LHCN-M2 (cell line): ENCODE measurements at regions not wholly inside any gene's neighbourhood (a gene's known extent, or its start where the extent isn't known, plus 50 kb on each side); places are given as distances from the start of the nearest gene placed in this dataset.
A peak's percentile ranks its signal among the peaks of the same experiment; 100 is the strongest.
"Not testable (repeated sequence)": the region's sequence is repeated elsewhere in the genome, so short reads cannot be mapped to it uniquely, and the experiment has no call there.

ENCODE experiments used
- DNase-seq: peaks from one replicate; pipeline ENCODE4 v3.0.0-alpha.2; 2012; ENCODE audit warnings: low read depth

DNA sequence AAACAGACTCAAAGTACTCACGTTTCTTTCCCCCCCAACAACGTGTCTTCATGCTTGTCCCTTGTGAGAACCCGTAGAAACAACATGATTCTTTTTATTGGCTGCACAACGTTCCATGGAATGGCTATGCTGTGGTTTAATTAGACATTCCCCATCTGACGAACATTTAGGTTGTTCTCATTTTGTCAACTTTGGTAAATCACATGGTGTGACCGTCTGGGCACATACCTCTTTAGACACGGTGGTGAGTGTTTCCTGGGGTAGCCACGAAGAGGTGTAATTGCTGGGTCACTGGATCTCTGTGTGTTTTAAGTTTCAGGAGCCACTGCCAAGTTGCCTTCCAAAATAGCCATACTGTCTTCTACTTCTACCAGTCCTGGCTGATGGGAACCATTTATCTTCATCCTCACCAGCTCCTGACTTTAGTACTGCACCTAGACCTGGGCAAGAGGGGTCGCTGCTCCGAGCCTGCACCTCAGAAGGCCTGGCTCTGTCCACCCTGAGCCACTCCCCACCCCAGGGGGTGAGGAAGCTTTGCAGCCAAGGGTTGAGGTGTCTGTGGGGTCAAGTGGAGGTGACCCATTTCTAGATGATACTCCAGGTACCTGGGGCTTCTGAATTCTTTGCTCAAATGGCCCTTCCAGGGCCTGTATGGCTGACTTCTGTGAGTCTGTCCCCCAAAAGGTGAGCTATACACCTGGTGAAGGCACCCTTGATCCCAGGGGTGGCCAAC, 84.7 kb downstream of the IRX5 start:
- DNase-seq, result no peak

- DNase-seq, result no peak
Observed at GRCh38 chr16:55016515-55016914, 85.8 kb downstream of the IRX5 start.

- DNase-seq, result no peak
Observed at GRCh38 chr16:55017321-55017720, 86.7 kb downstream of the IRX5 start.

DNA sequence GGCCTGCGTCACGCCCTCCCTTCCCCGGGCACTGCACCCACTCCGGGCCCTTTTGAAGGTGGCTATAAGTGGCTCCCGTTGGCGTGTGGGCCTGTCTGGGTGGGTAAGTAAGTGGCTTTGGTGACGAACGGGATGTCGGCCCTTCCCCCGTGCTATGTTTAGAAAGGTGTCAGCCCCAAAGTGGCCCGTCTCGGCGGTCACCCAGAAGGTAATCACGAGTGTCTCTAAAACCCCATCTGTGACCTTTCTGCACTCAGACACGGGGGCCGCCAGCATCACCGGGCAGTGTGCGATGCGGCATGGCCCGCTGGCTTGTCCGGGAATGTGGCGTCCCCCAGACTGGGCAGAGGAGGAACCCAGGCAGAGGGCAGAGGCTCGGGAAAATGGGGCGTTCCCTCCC, 88.2 kb downstream of the IRX5 start:
- DNase-seq, result no peak

DNA sequence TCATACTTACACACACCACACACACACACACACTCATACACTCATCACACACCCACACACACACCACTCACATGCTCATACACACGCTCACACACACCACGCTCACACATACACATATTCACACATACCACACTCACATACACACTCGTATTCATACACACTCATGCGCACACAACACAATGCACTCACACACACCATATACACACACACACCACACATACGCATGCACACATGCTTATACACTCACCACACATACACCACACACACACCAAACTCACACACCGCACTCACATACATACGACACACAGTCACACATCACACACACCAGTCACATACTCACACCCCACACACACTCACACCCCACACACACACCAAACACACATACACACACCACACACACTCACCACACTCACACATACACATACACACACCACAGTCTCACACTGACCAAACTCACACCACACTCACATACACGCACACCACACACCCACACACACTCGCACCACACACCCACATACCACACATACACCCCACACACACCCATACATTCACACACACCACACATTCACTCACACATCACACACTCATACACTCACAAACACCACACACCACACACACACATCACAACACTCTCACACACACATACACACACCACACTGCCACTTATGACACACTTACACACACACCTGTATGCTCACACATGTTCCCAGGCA, 88.9 kb downstream of the IRX5 start:
- DNase-seq, result no peak

GRCh38 chr16:55021595-55022475, 91.2 kb downstream of the IRX5 start:
- peak; percentile 91 for DNase-seq

- not testable (repeated sequence) for DNase-seq
Observed at GRCh38 chr16:55027260-55027659, 96.6 kb downstream of the IRX5 start.

DNA sequence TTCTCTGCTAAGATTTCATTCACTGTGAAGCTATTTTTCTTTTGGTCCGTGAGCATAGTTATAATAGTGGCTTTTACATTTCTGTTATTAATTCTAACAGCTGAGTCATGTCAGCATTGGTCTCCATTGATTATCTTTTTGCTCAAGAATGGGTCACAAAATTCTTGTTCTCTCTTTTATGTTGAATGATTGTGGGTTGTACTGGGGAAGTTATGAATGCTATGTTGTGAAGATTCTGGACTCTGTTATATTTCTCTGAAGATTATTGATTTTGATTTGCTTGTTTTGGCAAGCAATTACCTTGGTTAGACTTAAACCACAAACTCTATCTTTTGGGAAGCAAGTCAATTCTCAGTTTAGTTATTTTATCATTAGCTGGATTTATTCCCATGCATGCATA, 98.8 kb downstream of the IRX5 start:
- no peak for DNase-seq

GRCh38 chr16:55030944-55031343, 100.3 kb downstream of the IRX5 start:
- no peak for DNase-seq

- no peak for DNase-seq
Observed at GRCh38 chr16:55031481-55031880, 100.8 kb downstream of the IRX5 start.

GRCh38 chr16:55033225-55034156, 102.8 kb downstream of the IRX5 start:
- DNase-seq, result no peak

DNA sequence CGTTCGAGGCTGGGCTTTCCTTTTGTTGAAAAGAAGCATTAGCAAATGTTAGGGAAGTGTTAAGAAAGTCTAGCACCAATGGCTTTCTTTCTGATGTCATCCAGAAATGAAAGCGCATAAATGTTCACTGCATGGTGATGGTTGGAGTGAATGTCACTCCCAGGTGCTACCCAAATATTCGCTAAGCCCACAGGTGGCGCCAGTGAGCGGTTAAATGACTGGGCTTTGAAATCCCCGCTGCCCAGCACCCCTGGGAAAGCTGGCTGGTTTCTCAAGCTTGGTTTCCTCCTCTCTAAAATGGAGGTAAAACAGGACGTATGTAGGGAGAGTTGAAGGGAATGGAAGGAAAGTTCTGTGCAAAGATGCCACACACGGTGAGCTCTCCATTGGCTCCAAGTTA, 104.4 kb downstream of the IRX5 start:
- peak; percentile 28 for DNase-seq

DNA sequence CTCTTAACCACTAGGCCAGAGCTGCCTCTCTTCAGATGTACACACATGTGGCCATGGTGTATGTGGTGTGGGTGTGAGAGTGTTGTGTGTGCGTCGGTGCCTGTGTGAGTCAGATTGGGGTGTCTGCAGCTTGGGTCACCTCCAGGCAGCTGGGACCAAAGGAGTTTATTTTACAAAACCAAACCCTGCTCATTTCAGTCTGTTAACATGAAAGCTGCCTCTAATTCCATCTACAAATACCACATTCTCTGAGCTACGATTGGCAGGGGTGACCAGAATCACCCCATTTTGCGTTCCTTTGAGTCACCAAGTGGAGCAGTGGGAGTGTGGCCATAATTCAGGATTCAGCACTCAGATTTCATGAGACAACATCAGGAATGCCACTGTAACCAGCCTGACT, 105.3 kb downstream of the IRX5 start:
- DNase-seq, result peak; percentile 33

GRCh38 chr16:55036371-55036821, 105.7 kb downstream of the IRX5 start:
- DNase-seq, result no peak

DNA sequence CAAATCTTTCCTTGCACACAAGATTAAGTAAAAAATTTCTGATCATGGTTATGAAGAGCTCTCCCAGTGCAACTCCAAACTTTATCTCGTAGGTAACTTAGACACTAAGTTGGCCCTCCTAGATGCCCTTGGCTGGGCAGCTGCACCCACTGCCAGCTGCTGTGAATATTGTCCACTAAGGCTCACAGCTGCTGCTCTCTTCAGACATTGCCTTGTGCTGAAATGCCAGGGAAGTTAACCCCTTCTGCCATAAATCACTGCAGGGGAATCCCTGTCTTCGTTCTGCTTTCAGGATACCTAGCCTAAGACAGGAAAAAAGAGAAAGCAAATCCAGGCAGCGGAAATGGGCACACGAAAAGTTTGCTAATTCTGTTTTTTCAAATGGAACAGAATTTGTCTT, 106.4 kb downstream of the IRX5 start:
- DNase-seq, result peak; percentile 27

- DNase-seq, result no peak
Observed at GRCh38 chr16:55037966-55038365, 107.3 kb downstream of the IRX5 start.

DNA sequence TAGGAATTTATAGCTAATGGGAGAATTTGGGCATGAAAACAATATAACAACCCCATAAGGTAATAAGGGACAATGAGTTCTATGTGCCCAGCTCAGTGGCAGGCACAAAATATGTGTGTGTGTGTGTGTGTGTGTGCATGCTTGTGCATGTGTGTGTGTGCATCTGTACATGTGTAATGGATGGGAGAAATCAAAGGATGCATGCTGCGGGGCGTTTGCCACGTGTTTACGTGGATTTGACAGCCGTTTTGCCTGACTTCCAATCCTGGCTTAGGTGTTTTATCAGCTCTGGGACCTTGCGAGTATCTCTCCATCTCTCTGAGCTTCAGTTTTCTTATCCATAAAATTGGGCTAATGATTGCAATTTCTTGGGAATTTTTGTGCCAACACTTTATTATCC, 108.4 kb downstream of the IRX5 start:
- no peak for DNase-seq

- DNase-seq, result no peak
Observed at GRCh38 chr16:55039511-55039910, 108.8 kb downstream of the IRX5 start.

GRCh38 chr16:55039931-55040330, 109.3 kb downstream of the IRX5 start:
- no peak for DNase-seq

- no peak for DNase-seq
Observed at GRCh38 chr16:55040366-55041086, 109.9 kb downstream of the IRX5 start.
